ENCODE measurements at regions not wholly inside any gene's neighbourhood (a gene's known extent, or its start where the extent isn't known, plus 50 kb on each side); places are given as distances from the start of the nearest gene placed in this dataset.

DNA sequence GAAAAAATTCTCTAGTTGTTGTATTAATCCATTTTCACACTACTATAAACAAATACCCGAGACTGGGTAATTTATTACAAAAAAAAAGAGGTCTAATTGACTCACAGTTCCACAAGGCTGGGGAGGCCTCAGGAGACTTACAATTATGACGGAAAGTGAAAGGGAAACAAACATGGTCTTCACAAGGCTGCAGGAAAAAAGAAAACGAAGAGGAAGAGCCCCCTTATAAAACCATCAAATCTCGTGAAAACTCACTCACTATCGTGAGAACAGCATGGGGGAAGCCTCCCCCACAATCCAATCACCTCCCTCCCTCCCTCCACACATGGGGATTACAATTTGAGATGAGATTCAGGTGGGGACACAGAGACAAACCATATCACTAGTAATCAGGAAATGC lies 61.7 kb upstream of the SPTBN1 start:
- no peak overlapping the region for H2AFZ ChIP-seq
- no peaks in the 10 kb centered on the region for H3K36me3 ChIP-seq (replicated peaks; ENCODE audit: insufficient read depth, low read depth)
- no peaks in the 10 kb centered on the region for H3K9me3 ChIP-seq (ENCODE audit: low read depth)
- TF ChIP-seq EZH2 (IDR thresholded peaks at IDR 0.05; ENCODE audit: borderline replicate concordance), result no peak
- TF ChIP-seq EZH2phosphoT487 (IDR thresholded peaks at IDR 0.05; ENCODE audit: low read depth, severe bottlenecking, unreplicated experiment), result no peak
- TF ChIP-seq, protein P1, sequence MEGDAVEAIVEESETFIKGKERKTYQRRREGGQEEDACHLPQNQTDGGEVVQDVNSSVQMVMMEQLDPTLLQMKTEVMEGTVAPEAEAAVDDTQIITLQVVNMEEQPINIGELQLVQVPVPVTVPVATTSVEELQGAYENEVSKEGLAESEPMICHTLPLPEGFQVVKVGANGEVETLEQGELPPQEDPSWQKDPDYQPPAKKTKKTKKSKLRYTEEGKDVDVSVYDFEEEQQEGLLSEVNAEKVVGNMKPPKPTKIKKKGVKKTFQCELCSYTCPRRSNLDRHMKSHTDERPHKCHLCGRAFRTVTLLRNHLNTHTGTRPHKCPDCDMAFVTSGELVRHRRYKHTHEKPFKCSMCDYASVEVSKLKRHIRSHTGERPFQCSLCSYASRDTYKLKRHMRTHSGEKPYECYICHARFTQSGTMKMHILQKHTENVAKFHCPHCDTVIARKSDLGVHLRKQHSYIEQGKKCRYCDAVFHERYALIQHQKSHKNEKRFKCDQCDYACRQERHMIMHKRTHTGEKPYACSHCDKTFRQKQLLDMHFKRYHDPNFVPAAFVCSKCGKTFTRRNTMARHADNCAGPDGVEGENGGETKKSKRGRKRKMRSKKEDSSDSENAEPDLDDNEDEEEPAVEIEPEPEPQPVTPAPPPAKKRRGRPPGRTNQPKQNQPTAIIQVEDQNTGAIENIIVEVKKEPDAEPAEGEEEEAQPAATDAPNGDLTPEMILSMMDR (IDR thresholded peaks at IDR 0.05; ENCODE audit: poor library complexity), result no peak
- H4K20me1 ChIP-seq (ENCODE audit: insufficient read depth, poor library complexity, severe bottlenecking), result no peaks in the 10 kb centered on the region
- no peaks in the 10 kb centered on the region for H3K79me2 ChIP-seq
- no peak for DNase-seq (ENCODE audit: low spot score)
- H3K27ac ChIP-seq, result no peak overlapping the region
- H3K4me3 ChIP-seq, result no peak overlapping the region
- H3K9me2 ChIP-seq (replicated peaks; ENCODE audit: insufficient read depth), result no peaks in the 10 kb centered on the region
- 62% methylated on average over 5 of the region's 5 CpGs for WGBS (ENCODE audit: low lambda C conversion rate, missing lambda C conversion rate)
- H3K27me3 ChIP-seq, result no peaks in the 10 kb centered on the region
- H3K4me2 ChIP-seq, result no peak overlapping the region
- no peaks in the 10 kb centered on the region for H3K4me1 ChIP-seq (ENCODE audit: insufficient read depth)

DNA sequence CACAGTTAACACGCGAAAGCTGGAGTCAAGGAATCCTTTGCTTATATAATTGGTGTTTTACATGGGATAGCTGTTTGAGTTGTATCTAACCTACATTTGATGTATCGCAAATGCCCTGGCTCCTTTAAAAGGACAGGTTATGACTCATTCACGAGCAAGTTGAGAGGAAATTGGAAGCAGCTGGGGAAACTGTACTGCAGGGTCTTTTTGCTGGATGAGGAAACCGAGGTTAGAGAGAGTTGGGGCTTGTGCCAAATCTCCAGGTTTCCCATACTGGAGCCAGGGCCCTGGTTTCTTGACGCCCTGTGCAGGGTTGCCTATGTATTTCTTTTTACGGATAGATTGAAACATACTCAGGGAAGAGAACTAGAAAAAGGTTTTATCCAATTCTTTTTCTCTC lies 60.0 kb upstream of the SPTBN1 start:
- TF ChIP-seq, protein P1 (IDR thresholded peaks at IDR 0.05; ENCODE audit: poor library complexity), result no peak
- TF ChIP-seq EZH2 (IDR thresholded peaks at IDR 0.05; ENCODE audit: borderline replicate concordance), result no peak
- TF ChIP-seq EZH2phosphoT487 (IDR thresholded peaks at IDR 0.05; ENCODE audit: low read depth, severe bottlenecking, unreplicated experiment), result no peak
- no peaks in the 10 kb centered on the region for H3K9me3 ChIP-seq (ENCODE audit: low read depth)

DNA sequence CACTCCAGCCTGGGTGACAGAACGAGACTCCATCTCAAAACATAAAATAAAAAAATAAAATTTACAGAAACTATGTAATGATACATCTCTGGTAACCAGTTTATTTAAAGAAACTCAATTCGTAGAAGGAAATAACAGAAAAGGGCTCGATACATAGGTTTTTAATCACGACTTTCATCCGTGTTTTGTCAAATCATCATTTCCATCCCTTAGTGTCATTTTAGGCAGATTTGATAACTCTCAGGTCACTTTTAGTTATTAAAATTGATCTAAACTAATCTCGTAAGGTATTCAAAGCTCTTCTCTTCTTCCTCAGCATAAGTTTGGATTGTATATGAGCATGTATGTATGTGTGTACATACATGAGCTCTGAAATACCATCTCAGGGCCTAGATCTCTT lies 59.3 kb upstream of the SPTBN1 start:
- no peaks in the 10 kb centered on the region for H3K9me3 ChIP-seq (ENCODE audit: low read depth)
- no peaks in the 10 kb centered on the region for H3K36me3 ChIP-seq (replicated peaks; ENCODE audit: insufficient read depth, low read depth)
- H3K27me3 ChIP-seq, result no peaks in the 10 kb centered on the region
- H3K27ac ChIP-seq, result no peak overlapping the region
- no peak overlapping the region for H2AFZ ChIP-seq
- H3K4me1 ChIP-seq (ENCODE audit: insufficient read depth), result no peaks in the 10 kb centered on the region
- WGBS (ENCODE audit: low lambda C conversion rate, missing lambda C conversion rate), result 99% methylated on average over 6 of the region's 6 CpGs
- TF ChIP-seq EZH2phosphoT487 (IDR thresholded peaks at IDR 0.05; ENCODE audit: low read depth, severe bottlenecking, unreplicated experiment), result no peak
- TF ChIP-seq EZH2 (IDR thresholded peaks at IDR 0.05; ENCODE audit: borderline replicate concordance), result no peak
- TF ChIP-seq, protein P1 (IDR thresholded peaks at IDR 0.05; ENCODE audit: poor library complexity), result no peak
- H3K4me3 ChIP-seq, result no peak overlapping the region
- no peak overlapping the region for H3K4me2 ChIP-seq
- no peaks in the 10 kb centered on the region for H3K9me2 ChIP-seq (replicated peaks; ENCODE audit: insufficient read depth)
- no peaks in the 10 kb centered on the region for H3K79me2 ChIP-seq
- H4K20me1 ChIP-seq (ENCODE audit: insufficient read depth, poor library complexity, severe bottlenecking), result no peaks in the 10 kb centered on the region
- DNase-seq (ENCODE audit: low spot score), result no peak

More for the DNA sequence above, 60.0 kb upstream of the SPTBN1 start:
- Histone ChIP-seq H2AFZ (no peak overlapping the region), H3K79me2 (no peaks in the 10 kb centered on the region), H3K9me2 (replicated peaks; ENCODE audit: insufficient read depth) (no peaks in the 10 kb centered on the region), H3K4me3 (no peak overlapping the region), H4K20me1 (ENCODE audit: insufficient read depth, poor library complexity, severe bottlenecking) (no peaks in the 10 kb centered on the region), H3K4me1 (ENCODE audit: insufficient read depth) (no peaks in the 10 kb centered on the region), H3K27ac (no peak overlapping the region), H3K4me2 (no peak overlapping the region), H3K27me3 (no peaks in the 10 kb centered on the region), H3K36me3 (replicated peaks; ENCODE audit: insufficient read depth, low read depth) (no peaks in the 10 kb centered on the region)
- DNase-seq (ENCODE audit: low spot score), result no peak
- WGBS (ENCODE audit: low lambda C conversion rate, missing lambda C conversion rate), result 62% methylated on average over 7 of the region's 7 CpGs

DNA sequence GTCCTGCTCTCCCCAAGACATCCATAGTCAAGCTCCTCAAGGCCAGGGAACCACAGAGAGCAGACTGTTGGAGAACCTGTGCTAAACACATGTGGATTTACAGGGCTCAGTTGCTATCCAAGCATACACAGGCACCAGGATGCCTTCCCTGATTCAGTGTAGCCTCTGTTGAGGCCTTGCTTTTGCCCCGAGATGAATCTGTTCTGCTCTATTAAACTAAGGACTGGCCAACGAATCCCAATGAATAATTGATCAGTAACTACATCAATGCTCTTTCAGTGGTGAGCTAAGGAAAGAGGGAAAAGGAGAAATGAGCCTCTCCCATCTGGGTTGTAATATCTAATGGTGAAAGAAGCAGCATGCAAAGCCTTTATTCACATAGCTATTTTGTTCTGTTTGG lies 58.7 kb upstream of the SPTBN1 start:
- DNase-seq (ENCODE audit: low spot score), result no peak
- Histone ChIP-seq H3K9me3 (ENCODE audit: low read depth) (no peaks in the 10 kb centered on the region), H3K4me3 (no peak overlapping the region), H3K4me1 (ENCODE audit: insufficient read depth) (no peaks in the 10 kb centered on the region), H3K79me2 (no peaks in the 10 kb centered on the region), H3K27ac (no peak overlapping the region), H3K4me2 (no peak overlapping the region), H2AFZ (no peak overlapping the region), H3K36me3 (replicated peaks; ENCODE audit: insufficient read depth, low read depth) (no peaks in the 10 kb centered on the region), H3K9me2 (replicated peaks; ENCODE audit: insufficient read depth) (no peaks in the 10 kb centered on the region), H3K27me3 (no peaks in the 10 kb centered on the region), H4K20me1 (ENCODE audit: insufficient read depth, poor library complexity, severe bottlenecking) (no peaks in the 10 kb centered on the region)
- WGBS (ENCODE audit: low lambda C conversion rate, missing lambda C conversion rate), result 81% methylated on average over 2 of the region's 2 CpGs
- TF ChIP-seq, protein P1 (IDR thresholded peaks at IDR 0.05; ENCODE audit: poor library complexity), result no peak
- TF ChIP-seq EZH2 (IDR thresholded peaks at IDR 0.05; ENCODE audit: borderline replicate concordance), result no peak
- no peak for TF ChIP-seq EZH2phosphoT487 (IDR thresholded peaks at IDR 0.05; ENCODE audit: low read depth, severe bottlenecking, unreplicated experiment)
